Stimulated activated CD4-positive, alpha-beta T cell treated with anti-CD3 and anti-CD28 coated beads, TNF-alpha, amount 100 ng/mL, for 48 hours (primary cell): ENCODE measurements at regions not wholly inside any gene's neighbourhood (a gene's known extent, or its start where the extent isn't known, plus 50 kb on each side); places are given as distances from the start of the nearest gene placed in this dataset.

ENCODE experiments used
- DNase-seq, 3 donors: peaks; one replicate each; pipeline ENCODE4 v3.0.0-alpha.2; 2020; ENCODE audit warnings: low read depth in 3 of 3

DNA sequence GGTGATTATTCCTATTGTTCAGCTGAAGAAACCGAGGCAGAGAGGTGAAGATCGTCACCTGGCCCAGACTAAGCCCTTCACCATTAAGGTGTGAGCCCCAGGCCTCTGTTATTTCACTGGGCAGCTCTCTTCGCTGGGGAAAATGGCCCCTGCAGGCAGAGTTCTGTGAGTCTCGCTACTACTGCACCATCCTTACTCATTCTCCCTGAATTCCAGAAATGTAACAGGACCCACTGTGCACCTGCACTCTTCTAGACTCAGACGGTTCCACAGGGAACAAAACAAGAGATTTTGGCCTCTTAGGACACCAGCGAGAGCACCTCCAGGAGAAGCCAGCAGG lies 147.7 kb upstream of the GLI2 start:
- DNase-seq = no peak

- DNase-seq = no peak
Measured at GRCh38 chr2:120589771-120590608, 145.7 kb upstream of the GLI2 start.

DNA sequence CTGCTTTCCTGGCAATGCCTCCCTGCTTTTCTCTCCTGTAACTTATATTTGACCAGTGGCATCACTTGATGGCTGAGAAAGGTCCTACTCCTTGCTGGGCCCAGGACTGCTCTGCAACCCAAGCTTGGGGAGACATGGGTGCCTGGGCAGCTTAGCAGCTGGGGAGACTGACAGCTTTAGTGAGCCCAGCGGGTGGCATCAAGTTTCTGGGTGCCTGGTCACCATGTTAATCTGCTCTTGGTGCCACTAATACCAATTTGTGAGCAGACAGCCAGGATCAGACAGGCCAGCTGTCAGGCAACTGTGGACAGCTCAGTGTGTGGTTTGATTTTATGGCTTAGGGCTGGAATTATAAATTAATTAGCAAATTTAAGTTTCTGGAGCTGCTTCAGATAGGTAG lies 144.8 kb upstream of the GLI2 start:
- no peak for DNase-seq

- no peak for DNase-seq
Measured at GRCh38 chr2:120591572-120591971, 144.1 kb upstream of the GLI2 start.

DNA sequence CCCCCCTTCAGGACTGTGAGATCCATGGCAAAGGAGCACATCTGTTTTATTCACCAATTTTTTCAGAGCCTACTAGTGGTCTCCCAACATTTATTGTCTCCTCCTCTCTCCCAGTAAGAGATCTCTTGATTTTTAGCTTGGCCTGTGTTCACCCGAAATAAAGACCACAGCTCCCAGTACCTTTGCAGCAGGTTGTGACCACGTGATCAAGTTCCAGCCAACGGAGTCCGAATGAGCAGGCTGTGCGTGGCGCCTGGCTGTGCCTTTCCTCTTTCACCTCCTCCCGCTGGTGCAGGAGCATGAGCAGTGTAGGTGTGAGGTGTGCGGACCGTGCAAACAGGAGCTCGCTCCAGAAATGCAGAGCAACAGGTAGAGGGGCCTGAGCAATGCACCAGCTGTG lies 143.6 kb upstream of the GLI2 start:
- no peak for DNase-seq

GRCh38 chr2:120593921-120594686 lies 141.6 kb upstream of the GLI2 start:
- no peak for DNase-seq

GRCh38 chr2:120594856-120595685 lies 140.6 kb upstream of the GLI2 start:
- no peak for DNase-seq

DNA sequence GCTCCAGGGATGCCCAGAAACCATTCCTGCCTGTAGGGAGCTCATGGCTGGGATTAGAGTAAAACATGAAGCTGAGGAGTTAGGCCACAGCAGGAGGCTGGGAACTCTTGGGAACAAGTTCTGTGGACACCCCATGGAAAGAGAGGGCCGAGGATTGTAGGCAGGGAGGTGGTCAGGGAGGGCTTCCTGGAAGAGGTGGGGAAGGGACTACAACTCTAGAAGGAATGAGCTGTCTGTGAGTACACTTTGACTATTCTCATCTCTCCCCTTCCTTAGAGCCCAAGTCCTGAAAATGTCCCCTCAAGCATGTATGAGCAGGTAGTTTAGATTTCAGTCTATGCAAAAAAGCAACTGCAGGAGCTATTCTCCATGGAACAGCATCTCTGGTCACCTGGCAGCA lies 139.9 kb upstream of the GLI2 start:
- no peak for DNase-seq

DNA sequence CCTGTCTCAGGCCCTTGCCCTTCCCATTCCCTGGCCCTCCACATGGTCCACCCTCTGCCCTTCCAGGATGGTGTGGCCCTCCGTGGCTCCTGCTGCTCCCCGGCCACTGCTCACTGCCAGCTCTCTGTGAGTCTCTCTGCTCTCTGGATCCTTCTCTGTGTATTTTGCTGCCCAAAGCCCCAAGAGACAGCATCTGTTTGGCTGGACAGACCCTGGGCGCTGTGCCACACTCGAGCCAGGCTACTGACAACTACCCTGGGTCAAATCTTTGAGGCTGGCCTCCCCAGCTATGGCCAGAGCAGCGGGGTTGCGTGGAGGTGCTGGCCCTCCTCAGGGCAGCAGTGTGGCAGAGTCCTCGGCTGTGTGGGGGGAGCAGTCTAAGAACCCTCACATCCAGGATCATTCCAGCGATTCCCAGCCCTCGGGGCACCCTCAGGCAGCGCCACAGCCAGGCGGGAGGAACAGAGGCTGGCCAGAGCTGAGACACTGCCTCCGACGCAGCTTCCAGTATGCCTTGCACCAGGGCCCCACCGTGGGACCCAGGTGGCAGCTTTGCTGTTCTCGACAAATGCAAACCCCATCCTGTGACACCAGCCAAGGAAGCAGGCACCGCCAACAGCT lies 139.4 kb upstream of the GLI2 start:
- no peak for DNase-seq

DNA sequence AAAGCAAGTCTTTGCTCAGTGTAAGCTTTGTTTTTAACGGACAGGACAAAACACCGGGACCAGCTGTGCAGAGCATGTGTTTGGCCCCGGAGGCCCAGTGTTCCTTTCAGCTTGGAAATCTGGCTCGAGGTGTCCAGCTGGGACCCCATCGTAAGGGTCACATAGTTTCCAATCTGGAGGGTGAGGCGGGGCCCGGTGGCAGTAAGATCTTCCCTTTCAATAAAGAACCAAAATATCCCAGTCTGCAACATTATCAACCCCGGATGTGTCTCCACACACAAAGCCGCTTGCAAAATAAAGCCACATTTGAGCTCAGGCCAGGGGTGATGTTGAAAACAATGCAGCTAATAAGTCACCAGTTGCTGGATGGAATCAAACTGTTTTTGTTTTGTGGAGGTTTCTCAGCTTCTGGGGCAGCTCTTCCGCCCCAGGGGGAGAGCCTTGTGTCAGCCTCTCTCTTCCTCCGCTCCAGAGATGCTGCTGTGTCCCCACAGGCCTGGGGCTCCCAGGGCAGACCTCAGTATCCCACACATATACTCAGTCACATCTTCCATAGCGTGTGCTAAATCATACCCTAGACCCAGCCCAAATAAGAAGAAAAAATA lies 138.6 kb upstream of the GLI2 start:
- no peak for DNase-seq

GRCh38 chr2:120597595-120598193 lies 138.0 kb upstream of the GLI2 start:
- no peak for DNase-seq

- no peak for DNase-seq
Measured at GRCh38 chr2:120598416-120598815, 137.3 kb upstream of the GLI2 start.

DNA sequence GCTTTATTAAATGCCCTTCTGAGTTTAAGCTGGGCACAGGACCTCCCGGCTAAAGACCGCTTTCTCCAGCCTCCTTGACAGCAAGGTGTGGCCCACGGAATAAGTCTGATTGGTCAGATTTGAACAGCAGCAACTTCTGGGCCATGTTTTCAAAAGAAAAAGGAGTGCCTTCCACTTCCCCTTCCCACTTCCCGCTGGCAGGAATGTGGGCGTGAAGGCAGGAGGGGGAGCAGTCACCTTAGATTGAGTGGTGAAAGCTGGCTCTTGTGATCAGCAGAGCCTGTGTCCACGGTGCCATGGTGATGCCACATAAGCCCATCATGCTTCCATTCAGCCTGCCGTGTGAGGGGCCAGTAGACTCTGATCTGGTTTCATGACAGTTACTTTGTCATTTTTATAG lies 136.6 kb upstream of the GLI2 start:
- DNase-seq = no peak

DNA sequence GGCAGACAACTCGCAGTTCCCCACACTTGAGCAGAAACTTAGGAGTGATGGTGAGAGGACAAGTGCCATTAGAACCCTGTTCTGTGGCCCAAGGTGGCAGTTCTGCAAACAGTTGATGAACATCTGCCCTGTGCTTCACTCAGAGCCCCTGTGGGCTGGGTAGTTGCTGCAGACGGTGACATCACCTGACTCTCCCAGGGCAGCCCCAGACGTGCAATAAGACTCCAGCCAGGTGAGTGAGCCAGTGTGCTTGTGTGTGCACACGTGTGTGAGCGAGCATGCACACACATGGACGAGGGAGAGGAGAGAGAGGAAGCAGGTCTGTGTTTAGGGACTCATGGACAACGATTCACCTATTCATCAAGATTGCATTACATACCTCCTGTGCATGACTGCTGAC lies 136.0 kb upstream of the GLI2 start:
- DNase-seq = no peak

DNA sequence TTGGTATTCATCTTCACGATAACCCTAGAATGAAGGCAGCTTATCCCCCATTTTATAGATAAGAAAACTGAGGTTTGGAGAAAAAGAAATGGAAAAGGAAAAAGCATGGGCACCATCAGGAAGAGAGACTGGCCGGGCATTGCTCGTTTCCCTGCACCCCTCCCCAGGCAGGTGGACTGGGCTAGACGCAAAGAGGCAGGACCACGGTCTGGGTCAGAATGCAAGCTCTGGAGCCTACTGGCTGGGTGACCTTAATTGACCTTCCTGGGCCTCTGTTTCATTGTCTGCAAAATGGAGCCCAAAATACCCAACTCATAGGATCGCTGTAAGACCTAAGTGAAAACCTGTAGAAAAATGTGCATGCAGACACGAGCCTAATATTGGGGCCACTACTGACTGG lies 135.3 kb upstream of the GLI2 start:
- DNase-seq = no peak

DNA sequence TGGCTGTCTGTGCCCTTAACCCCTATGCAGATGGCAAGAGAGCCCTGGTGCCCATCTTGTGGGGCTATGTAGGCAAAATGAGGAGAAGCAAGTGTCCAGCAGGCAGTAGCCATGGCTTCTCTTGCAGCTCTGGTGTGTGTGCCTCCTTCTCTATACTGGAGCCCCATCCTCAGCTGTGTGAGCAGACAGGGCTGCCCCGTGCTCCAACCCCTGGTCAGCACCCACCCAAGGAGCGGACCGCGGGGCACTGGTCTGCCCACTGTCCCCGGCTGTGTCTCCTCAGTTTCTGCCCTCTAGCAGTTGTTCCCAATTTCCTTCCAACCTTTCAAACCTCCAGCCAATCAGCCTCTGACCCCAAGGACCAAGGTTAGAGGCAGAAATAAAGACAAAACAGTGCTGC lies 134.9 kb upstream of the GLI2 start:
- DNase-seq = no peak

GRCh38 chr2:120601566-120601965 lies 134.1 kb upstream of the GLI2 start:
- no peak for DNase-seq

GRCh38 chr2:120602251-120602650 lies 133.4 kb upstream of the GLI2 start:
- no peak for DNase-seq

GRCh38 chr2:120604767-120605166 lies 130.9 kb upstream of the GLI2 start:
- no peak for DNase-seq

DNA sequence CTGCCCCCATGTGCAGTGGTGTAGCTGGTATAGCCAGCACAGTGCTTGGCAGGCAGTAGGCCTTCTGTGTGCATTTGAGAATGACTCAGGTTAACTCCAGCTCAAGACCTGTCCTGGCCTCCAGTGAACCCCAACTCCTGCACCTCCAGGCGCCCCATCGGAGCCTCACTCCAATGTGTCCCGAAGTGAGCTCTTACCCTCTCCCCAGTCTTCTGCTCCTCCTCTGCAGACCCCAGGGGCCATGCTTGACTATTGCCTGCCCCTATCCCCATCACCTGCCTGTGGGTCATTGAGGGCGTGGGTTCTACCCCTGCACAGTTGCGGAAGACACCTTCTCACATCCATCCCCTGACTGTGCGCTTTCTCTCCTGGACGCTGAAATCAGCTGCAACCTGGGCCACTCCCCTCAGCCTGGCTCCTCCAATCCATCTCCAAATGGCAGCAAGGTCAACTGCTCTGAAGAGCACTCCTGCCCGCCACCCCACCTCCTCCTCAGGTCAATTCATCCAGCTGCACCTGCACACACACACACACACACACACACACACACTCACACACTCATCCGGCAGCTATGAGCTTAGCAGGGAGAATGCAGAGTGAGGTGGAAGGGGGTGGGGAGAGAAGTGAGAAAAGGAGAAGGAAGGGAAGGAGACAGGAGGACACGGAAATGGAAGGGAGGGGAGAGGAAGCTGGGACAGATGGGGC lies 130.3 kb upstream of the GLI2 start:
- no peak for DNase-seq

DNA sequence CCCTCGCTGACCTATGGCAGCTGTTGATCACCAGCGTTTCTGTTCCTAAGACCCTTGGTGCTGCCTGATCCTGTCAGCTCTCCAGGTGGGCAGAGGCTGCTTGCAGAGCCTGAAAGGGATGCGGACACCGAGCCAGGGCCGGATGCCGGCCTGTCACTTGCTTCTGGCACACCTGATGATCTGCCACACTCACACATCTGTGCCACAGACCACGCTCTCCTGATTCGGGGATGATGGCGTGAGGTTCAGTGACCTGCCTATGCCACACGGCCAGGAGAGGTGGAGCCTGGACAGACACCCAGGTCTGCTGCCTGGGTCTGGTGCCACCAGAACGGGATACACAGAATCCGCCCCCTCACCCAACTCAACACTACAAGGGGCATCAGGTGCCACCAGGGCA lies 129.4 kb upstream of the GLI2 start:
- no peak for DNase-seq
